GM23248 (cell line): ENCODE measurements at regions not wholly inside any gene's neighbourhood (a gene's known extent, or its start where the extent isn't known, plus 50 kb on each side); places are given as distances from the start of the nearest gene placed in this dataset.

Experiments
- EZH2 ChIP-seq: fragments of 200-600 bp; sonication (generic); IDR thresholded peaks from 2 replicates; pipeline ENCODE4 v1.6.1; 2018; ENCODE audit warnings: antibody characterized with exemption, mild to moderate bottlenecking; ENCODE audit not compliant: insufficient read depth, poor library complexity, severe bottlenecking
- EZH2phosphoT487 ChIP-seq: fragments of 200-600 bp; sonication (generic); IDR thresholded peaks from 2 replicates; pipeline ENCODE4 v1.6.1; 2018; ENCODE audit warnings: antibody characterized with exemption, moderate library complexity, mild to moderate bottlenecking, low read depth; ENCODE audit not compliant: insufficient read depth

DNA sequence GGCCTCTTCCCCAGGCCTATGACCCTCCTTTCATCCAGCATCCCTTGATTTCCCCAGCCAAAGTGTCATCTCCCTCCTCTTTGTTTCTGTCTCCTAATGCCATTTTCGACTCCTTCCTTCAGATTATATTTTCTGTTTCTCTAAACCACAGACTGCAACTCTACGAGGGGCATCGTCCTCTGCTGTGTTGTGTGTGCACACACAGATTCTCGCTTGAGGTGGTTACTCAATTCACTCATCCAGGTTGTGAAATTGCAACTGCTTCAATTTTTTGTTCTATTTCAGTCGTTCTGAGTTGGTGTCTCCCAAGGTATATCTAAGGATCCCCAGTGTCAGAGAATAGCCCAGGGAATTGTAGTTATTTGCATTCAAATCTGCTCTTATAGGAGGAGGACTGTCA lies 113.5 kb upstream of the NDUFV2 start:
- no peak for TF ChIP-seq EZH2
- TF ChIP-seq EZH2phosphoT487, result no peak
